ENCODE measurements at regions not wholly inside any gene's neighbourhood (a gene's known extent, or its start where the extent isn't known, plus 50 kb on each side); places are given as distances from the start of the nearest gene placed in this dataset.

GRCh38 chr12:67826946-67827720 is 162.1 kb upstream of the IFNG-AS1 start:
- FAIRE-seq: peak; percentile 83
- H3K4me2 ChIP-seq (ENCODE audit: low read length): peak overlapping the region; percentile 87
- peak overlapping the region; percentile 51 for H2AFZ ChIP-seq (ENCODE audit: low read depth, low read length)
- no peaks in the 10 kb centered on the region for H3K27me3 ChIP-seq (ENCODE audit: insufficient read depth, low read length)
- H3K4me1 ChIP-seq (ENCODE audit: insufficient read depth, low read length): peaks cover 18% of the 10 kb centered on the region
- no peaks in the 10 kb centered on the region for H3K27me3 Mint-ChIP-seq (ENCODE audit: low read depth, unreplicated experiment)
- H4K20me1 ChIP-seq (ENCODE audit: insufficient read depth, low read length): no peaks in the 10 kb centered on the region
- peak; percentile 62 for DNase-seq (ENCODE audit: low read depth)
- H3K4me3 Mint-ChIP-seq (ENCODE audit: unreplicated experiment): peak overlapping the region; percentile 36
- peaks cover 32% of the 10 kb centered on the region for H3K4me1 Mint-ChIP-seq (ENCODE audit: low read depth, unreplicated experiment)
- peak overlapping the region; percentile 98 for H3K27ac ChIP-seq (ENCODE audit: low read depth, low read length)
- no peaks in the 10 kb centered on the region for H3K9me3 Mint-ChIP-seq (ENCODE audit: unreplicated experiment)
- TF ChIP-seq, protein P1, sequence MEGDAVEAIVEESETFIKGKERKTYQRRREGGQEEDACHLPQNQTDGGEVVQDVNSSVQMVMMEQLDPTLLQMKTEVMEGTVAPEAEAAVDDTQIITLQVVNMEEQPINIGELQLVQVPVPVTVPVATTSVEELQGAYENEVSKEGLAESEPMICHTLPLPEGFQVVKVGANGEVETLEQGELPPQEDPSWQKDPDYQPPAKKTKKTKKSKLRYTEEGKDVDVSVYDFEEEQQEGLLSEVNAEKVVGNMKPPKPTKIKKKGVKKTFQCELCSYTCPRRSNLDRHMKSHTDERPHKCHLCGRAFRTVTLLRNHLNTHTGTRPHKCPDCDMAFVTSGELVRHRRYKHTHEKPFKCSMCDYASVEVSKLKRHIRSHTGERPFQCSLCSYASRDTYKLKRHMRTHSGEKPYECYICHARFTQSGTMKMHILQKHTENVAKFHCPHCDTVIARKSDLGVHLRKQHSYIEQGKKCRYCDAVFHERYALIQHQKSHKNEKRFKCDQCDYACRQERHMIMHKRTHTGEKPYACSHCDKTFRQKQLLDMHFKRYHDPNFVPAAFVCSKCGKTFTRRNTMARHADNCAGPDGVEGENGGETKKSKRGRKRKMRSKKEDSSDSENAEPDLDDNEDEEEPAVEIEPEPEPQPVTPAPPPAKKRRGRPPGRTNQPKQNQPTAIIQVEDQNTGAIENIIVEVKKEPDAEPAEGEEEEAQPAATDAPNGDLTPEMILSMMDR (IDR thresholded peaks at IDR 0.05; ENCODE audit: insufficient read depth, low read depth, low read length): no peak
- TF ChIP-seq EZH2 (IDR thresholded peaks at IDR 0.05; ENCODE audit: insufficient read depth, low read length): no peak
- no peaks in the 10 kb centered on the region for H3K36me3 ChIP-seq (ENCODE audit: insufficient read depth, low read length)
- H3K36me3 Mint-ChIP-seq (ENCODE audit: low read depth, unreplicated experiment): no peaks in the 10 kb centered on the region
- peak overlapping the region; percentile 62 for H3K4me3 ChIP-seq (ENCODE audit: insufficient read depth, low read depth, low read length)
- peak overlapping the region; percentile 100 for H3K27ac Mint-ChIP-seq (ENCODE audit: unreplicated experiment)
- no peaks in the 10 kb centered on the region for H3K79me2 ChIP-seq (ENCODE audit: insufficient read depth, low read length)
- H3K9ac ChIP-seq (ENCODE audit: low read length): peak overlapping the region; percentile 92
- no peaks in the 10 kb centered on the region for H3K9me3 ChIP-seq (ENCODE audit: insufficient read depth, low read depth, low read length)

DNA sequence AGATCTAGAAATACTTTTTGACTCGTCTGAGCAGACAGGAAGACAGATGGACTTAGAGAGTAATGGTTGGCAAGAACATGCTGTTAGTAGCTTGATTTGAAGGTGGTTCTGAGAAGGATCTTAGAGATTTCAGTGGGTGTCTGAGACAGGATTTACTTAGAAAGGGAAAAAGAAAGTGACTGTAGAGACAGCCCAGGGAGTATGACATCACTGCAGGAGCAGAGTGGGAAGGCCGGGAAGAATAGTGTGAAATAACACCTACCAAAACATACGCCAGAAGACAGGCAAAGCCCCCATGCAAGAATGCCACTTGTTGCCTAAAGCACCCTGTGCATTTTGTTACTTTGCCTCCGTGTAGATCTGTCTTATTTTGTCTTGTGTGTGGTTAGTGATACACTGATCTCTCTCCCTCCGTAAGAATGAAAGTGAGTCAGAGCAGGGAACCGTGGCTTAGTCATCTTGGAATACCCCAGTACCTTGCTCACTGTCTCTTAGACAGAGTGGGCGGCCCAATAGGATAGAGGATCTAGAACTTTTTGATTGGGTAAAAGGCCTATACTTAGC is 161.3 kb upstream of the IFNG-AS1 start:
- TF ChIP-seq, protein P1 (IDR thresholded peaks at IDR 0.05; ENCODE audit: insufficient read depth, low read depth, low read length): no peak
- no peak for TF ChIP-seq EZH2 (IDR thresholded peaks at IDR 0.05; ENCODE audit: insufficient read depth, low read length)
- FAIRE-seq (peak; percentile 81), DNase-seq (ENCODE audit: low read depth) (peak; percentile 99)
- Histone ChIP-seq H3K4me1 (ENCODE audit: insufficient read depth, low read length) (peaks cover 18% of the 10 kb centered on the region), H3K79me2 (ENCODE audit: insufficient read depth, low read length) (no peaks in the 10 kb centered on the region), H3K36me3 (ENCODE audit: insufficient read depth, low read length) (no peaks in the 10 kb centered on the region), H3K27me3 (ENCODE audit: insufficient read depth, low read length) (no peaks in the 10 kb centered on the region), H2AFZ (ENCODE audit: low read depth, low read length) (peak overlapping the region; percentile 51), H3K4me2 (ENCODE audit: low read length) (peak overlapping the region; percentile 87), H3K27ac (ENCODE audit: low read depth, low read length) (peak overlapping the region; percentile 98), H3K9ac (ENCODE audit: low read length) (peak overlapping the region; percentile 92), H3K9me3 (ENCODE audit: insufficient read depth, low read depth, low read length) (no peaks in the 10 kb centered on the region), H4K20me1 (ENCODE audit: insufficient read depth, low read length) (no peaks in the 10 kb centered on the region), H3K4me3 (ENCODE audit: insufficient read depth, low read depth, low read length) (peak overlapping the region; percentile 62)
- no peaks in the 10 kb centered on the region for H3K27me3 Mint-ChIP-seq (ENCODE audit: low read depth, unreplicated experiment)
- H3K36me3 Mint-ChIP-seq (ENCODE audit: low read depth, unreplicated experiment): no peaks in the 10 kb centered on the region
- H3K27ac Mint-ChIP-seq (ENCODE audit: unreplicated experiment): peak overlapping the region; percentile 100
- peaks cover 32% of the 10 kb centered on the region for H3K4me1 Mint-ChIP-seq (ENCODE audit: low read depth, unreplicated experiment)
- no peaks in the 10 kb centered on the region for H3K9me3 Mint-ChIP-seq (ENCODE audit: unreplicated experiment)
- peak overlapping the region; percentile 43 for H3K4me3 Mint-ChIP-seq (ENCODE audit: unreplicated experiment)

GRCh38 chr12:67829896-67830295 is 159.4 kb upstream of the IFNG-AS1 start:
- no peaks in the 10 kb centered on the region for H4K20me1 ChIP-seq (ENCODE audit: insufficient read depth, low read length)
- DNase-seq (ENCODE audit: low read depth) (no peak), FAIRE-seq (no peak)
- H3K4me1 ChIP-seq (ENCODE audit: insufficient read depth, low read length): peaks cover 18% of the 10 kb centered on the region
- H3K36me3 ChIP-seq (ENCODE audit: insufficient read depth, low read length): no peaks in the 10 kb centered on the region
- H3K4me3 Mint-ChIP-seq (ENCODE audit: unreplicated experiment): no peak overlapping the region
- H3K27ac ChIP-seq (ENCODE audit: low read depth, low read length): no peak overlapping the region
- no peak for TF ChIP-seq EZH2 (IDR thresholded peaks at IDR 0.05; ENCODE audit: insufficient read depth, low read length)
- TF ChIP-seq, protein P1 (IDR thresholded peaks at IDR 0.05; ENCODE audit: insufficient read depth, low read depth, low read length): no peak
- H3K27me3 ChIP-seq (ENCODE audit: insufficient read depth, low read length): no peaks in the 10 kb centered on the region
- H3K79me2 ChIP-seq (ENCODE audit: insufficient read depth, low read length): no peaks in the 10 kb centered on the region
- no peak overlapping the region for H3K9ac ChIP-seq (ENCODE audit: low read length)
- H3K4me3 ChIP-seq (ENCODE audit: insufficient read depth, low read depth, low read length): no peak overlapping the region
- no peaks in the 10 kb centered on the region for H3K27me3 Mint-ChIP-seq (ENCODE audit: low read depth, unreplicated experiment)
- H3K4me2 ChIP-seq (ENCODE audit: low read length): no peak overlapping the region
- H3K4me1 Mint-ChIP-seq (ENCODE audit: low read depth, unreplicated experiment): peaks cover 32% of the 10 kb centered on the region
- H2AFZ ChIP-seq (ENCODE audit: low read depth, low read length): no peak overlapping the region
- H3K9me3 Mint-ChIP-seq (ENCODE audit: unreplicated experiment): no peaks in the 10 kb centered on the region
- no peak overlapping the region for H3K27ac Mint-ChIP-seq (ENCODE audit: unreplicated experiment)
- H3K36me3 Mint-ChIP-seq (ENCODE audit: low read depth, unreplicated experiment): no peaks in the 10 kb centered on the region
- no peaks in the 10 kb centered on the region for H3K9me3 ChIP-seq (ENCODE audit: insufficient read depth, low read depth, low read length)
